ENCODE measurements at regions not wholly inside any gene's neighbourhood (a gene's known extent, or its start where the extent isn't known, plus 50 kb on each side); places are given as distances from the start of the nearest gene placed in this dataset.
"Not testable (repeated sequence)": the region's sequence is repeated elsewhere in the genome, so short reads cannot be mapped to it uniquely, and the experiment has no call there.

DNA sequence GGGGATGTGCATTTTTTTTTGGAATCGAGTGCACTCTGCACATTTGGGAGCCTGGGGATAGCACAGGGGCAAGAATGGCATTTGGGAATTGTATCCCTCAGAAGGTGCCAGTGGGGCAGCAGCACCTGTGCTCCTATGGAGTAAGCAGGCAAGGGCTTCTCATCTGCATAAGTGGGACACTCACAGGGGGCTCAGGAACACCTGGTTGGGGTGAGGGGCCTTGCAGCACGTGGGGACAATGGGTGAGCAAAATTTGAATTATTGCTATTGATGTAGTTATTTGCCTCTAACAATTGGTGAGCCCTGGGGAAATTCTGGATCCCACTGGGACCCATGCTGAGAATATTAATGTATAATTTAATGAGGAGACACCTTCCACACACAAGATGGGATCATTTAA, 274.2 kb downstream of the TTC6 start:
- CTCF ChIA-PET: no interaction called here
- no peaks in the 10 kb centered on the region for H3K4me1 Mint-ChIP-seq
- H3K9me3 Mint-ChIP-seq: no peaks in the 10 kb centered on the region
- POLR2A ChIA-PET: no interaction called here
- no peaks in the 10 kb centered on the region for H3K27me3 Mint-ChIP-seq
- TF ChIP-seq, protein P1, sequence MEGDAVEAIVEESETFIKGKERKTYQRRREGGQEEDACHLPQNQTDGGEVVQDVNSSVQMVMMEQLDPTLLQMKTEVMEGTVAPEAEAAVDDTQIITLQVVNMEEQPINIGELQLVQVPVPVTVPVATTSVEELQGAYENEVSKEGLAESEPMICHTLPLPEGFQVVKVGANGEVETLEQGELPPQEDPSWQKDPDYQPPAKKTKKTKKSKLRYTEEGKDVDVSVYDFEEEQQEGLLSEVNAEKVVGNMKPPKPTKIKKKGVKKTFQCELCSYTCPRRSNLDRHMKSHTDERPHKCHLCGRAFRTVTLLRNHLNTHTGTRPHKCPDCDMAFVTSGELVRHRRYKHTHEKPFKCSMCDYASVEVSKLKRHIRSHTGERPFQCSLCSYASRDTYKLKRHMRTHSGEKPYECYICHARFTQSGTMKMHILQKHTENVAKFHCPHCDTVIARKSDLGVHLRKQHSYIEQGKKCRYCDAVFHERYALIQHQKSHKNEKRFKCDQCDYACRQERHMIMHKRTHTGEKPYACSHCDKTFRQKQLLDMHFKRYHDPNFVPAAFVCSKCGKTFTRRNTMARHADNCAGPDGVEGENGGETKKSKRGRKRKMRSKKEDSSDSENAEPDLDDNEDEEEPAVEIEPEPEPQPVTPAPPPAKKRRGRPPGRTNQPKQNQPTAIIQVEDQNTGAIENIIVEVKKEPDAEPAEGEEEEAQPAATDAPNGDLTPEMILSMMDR (IDR thresholded peaks at IDR 0.05): no peak
- H3K27ac Mint-ChIP-seq: no peak overlapping the region
- no peaks in the 10 kb centered on the region for H3K36me3 Mint-ChIP-seq (ENCODE audit: low read depth)
- intact Hi-C loops (cut with micrococcal nuclease): no loop called here
- no peak overlapping the region for H3K4me3 Mint-ChIP-seq
- DNase-seq: no peak
- ATAC-seq (ENCODE audit: low read depth): no peak

DNA sequence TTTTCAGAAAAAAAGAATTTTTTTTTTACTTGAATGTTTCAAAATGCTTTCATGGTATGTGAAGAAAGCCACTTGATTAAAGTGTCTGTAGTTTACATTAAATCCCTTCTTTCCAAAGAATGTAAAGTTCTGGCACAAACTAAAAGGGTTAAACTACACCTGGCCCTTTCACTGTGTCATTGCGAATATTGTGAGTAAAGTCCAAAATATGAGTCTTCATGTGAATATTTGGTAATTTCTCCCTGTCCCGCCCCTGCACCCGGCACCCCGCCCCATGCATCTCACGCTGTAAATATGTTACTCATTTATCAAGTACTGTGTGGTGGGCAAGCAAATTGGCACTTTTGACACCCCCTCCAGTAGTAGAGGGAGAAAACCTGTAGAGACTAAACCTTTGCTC, 274.7 kb downstream of the TTC6 start:
- no peak overlapping the region for H3K27ac Mint-ChIP-seq
- H3K9me3 Mint-ChIP-seq: no peaks in the 10 kb centered on the region
- ChIA-PET POLR2A (no interaction called here), CTCF (no interaction called here)
- H3K36me3 Mint-ChIP-seq (ENCODE audit: low read depth): no peaks in the 10 kb centered on the region
- intact Hi-C loops (cut with micrococcal nuclease): no loop called here
- no peaks in the 10 kb centered on the region for H3K4me1 Mint-ChIP-seq
- TF ChIP-seq, protein P1 (IDR thresholded peaks at IDR 0.05): no peak
- ATAC-seq (ENCODE audit: low read depth): no peak
- no peak overlapping the region for H3K4me3 Mint-ChIP-seq
- DNase-seq: no peak
- H3K27me3 Mint-ChIP-seq: no peaks in the 10 kb centered on the region

DNA sequence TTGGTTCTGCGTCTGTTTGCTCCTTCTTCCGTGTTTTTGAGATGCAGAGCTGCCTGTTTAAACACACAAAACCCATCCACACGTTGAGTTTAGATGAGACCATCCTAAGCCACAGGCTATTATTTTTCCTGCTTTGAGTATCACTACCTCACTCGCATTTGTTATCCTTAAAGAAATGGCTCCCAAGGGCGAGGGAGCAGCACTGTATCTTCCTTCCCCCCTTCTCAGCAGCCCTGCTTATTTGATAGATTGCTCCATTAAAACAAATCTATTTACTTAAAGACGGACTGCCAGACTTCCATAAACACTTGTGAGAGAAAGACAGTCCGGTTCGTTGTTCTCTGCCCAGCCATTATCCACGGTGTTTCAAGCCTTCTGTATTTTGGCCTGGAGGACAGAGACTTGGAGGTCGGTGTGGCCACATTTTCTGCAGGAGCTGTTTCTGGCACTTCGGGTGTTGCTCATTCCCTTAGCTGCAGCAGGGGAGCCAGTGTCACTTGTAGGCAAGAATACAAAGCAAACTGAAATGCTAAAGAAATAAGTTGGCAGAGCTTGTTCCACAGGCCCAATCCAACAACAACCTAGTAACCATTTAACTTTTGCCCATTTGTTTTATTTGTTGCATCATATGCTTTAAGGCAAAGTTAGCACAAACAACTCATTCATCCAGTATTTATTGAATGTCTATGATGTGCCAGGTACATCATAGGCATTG, 275.4 kb downstream of the TTC6 start:
- intact Hi-C loops (cut with micrococcal nuclease): no loop called here
- CTCF ChIA-PET: no interaction called here
- Mint-ChIP-seq H3K27me3 (no peaks in the 10 kb centered on the region), H3K9me3 (no peaks in the 10 kb centered on the region), H3K27ac (no peak overlapping the region), H3K4me1 (no peaks in the 10 kb centered on the region), H3K36me3 (ENCODE audit: low read depth) (no peaks in the 10 kb centered on the region), H3K4me3 (no peak overlapping the region)
- DNase-seq (no peak), ATAC-seq (ENCODE audit: low read depth) (no peak)
- TF ChIP-seq, protein P1 (IDR thresholded peaks at IDR 0.05): no peak
- POLR2A ChIA-PET: no interaction called here

DNA sequence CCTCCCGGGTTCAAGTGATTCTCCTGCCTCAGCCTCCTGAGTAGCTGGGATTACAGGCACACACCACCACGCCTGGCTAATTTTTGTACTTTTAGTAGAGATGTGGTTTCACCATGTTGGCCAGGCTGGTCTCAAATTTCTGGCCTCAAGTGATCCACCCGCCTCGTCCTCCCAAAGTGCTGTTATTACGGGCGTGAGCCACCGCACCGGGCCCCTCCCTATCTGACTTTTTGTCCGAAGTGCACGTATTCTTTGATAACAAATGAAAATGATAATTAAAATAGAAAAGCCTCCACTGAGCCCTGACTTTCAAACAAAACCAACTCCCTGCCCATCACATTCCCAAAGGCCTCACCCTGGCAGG, 278.6 kb downstream of the TTC6 start:
- intact Hi-C loops (cut with micrococcal nuclease); H3K9me3 Mint-ChIP-seq: not testable (repeated sequence)

DNA sequence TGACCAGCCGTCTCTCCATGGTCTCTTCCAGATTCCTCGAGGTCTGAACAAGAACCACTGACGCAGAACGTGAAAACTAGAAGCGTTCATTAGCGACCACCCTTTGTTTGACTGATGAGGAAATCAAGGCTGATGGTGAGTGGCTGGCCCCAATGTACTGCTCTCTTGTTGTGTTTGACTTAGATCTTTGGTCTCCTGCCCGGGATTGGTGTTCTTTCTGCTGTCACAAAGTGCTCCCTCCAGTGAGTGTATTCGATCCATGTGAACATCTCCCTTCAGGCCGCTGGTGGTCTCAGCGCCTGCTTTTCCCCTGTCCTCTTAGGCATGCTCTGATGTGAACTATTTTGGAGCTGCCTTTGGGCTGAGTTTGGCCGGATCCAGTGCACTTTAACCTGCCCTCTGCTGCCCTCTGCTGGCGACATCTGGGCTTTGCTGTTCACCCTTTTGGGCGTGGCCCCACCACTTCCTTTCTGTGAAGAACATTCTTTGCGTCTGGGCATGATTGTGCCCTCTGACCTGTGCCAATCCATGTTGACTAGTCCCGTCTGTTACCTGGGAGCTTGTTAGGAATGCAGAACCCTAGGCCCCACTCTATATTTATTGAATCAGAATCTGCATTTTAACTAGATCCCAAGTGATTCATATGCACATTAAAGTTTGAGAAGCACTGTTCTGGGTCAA, 279.1 kb downstream of the TTC6 start:
- Mint-ChIP-seq H3K4me3 (no peak overlapping the region), H3K27me3 (no peaks in the 10 kb centered on the region), H3K4me1 (no peaks in the 10 kb centered on the region), H3K27ac (no peak overlapping the region), H3K36me3 (ENCODE audit: low read depth) (no peaks in the 10 kb centered on the region), H3K9me3 (no peaks in the 10 kb centered on the region)
- TF ChIP-seq, protein P1 (IDR thresholded peaks at IDR 0.05): no peak
- intact Hi-C loops (cut with micrococcal nuclease): no loop called here
- ChIA-PET POLR2A (no interaction called here), CTCF (no interaction called here)
- no peak for ATAC-seq (ENCODE audit: low read depth)
- peak; percentile 21 for DNase-seq

More for the DNA sequence above, 278.6 kb downstream of the TTC6 start:
- H3K27me3 Mint-ChIP-seq; DNase-seq; POLR2A ChIA-PET; H3K4me1 Mint-ChIP-seq; H3K36me3 Mint-ChIP-seq (ENCODE audit: low read depth); CTCF ChIA-PET; H3K27ac Mint-ChIP-seq; H3K4me3 Mint-ChIP-seq; ATAC-seq (ENCODE audit: low read depth): not testable (repeated sequence)
